Liver (tissue), 3 donors: ENCODE measurements at regions not wholly inside any gene's neighbourhood (a gene's known extent, or its start where the extent isn't known, plus 50 kb on each side); places are given as distances from the start of the nearest gene placed in this dataset.

Source experiments
- TAF1 ChIP-seq: conservative IDR thresholded peaks from 2 replicates; pipeline ENCODE4 v1.6.1; 2016; ENCODE audit warnings: antibody characterized with exemption, mild to moderate bottlenecking
- TF ChIP-seq, protein P1 (sequence below): fragments of 150-350 bp; IDR thresholded peaks from 2 replicates; pipeline ENCODE4 v1.5.1; 2017; ENCODE audit warnings: improper control_type of control experiment, low read depth, low read length; ENCODE audit not compliant: missing input control
- donor health status: healthy.
- donor health status: healthy.

GRCh38 chr5:89190515-89191265 is 307.7 kb upstream of the MEF2C start:
- TF ChIP-seq, protein P1, sequence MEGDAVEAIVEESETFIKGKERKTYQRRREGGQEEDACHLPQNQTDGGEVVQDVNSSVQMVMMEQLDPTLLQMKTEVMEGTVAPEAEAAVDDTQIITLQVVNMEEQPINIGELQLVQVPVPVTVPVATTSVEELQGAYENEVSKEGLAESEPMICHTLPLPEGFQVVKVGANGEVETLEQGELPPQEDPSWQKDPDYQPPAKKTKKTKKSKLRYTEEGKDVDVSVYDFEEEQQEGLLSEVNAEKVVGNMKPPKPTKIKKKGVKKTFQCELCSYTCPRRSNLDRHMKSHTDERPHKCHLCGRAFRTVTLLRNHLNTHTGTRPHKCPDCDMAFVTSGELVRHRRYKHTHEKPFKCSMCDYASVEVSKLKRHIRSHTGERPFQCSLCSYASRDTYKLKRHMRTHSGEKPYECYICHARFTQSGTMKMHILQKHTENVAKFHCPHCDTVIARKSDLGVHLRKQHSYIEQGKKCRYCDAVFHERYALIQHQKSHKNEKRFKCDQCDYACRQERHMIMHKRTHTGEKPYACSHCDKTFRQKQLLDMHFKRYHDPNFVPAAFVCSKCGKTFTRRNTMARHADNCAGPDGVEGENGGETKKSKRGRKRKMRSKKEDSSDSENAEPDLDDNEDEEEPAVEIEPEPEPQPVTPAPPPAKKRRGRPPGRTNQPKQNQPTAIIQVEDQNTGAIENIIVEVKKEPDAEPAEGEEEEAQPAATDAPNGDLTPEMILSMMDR: no peak
- no peak for TF ChIP-seq TAF1
